GM21515 (cell line): ENCODE measurements at regions not wholly inside any gene's neighbourhood (a gene's known extent, or its start where the extent isn't known, plus 50 kb on each side); places are given as distances from the start of the nearest gene placed in this dataset.
"Not testable (repeated sequence)": the region's sequence is repeated elsewhere in the genome, so short reads cannot be mapped to it uniquely, and the experiment has no call there.

ENCODE experiments used
- ATAC-seq: cut with Tn5 transposase; IDR thresholded peaks from one replicate; pipeline ENCODE4 v1.9.1; 2021; ENCODE audit not compliant: unreplicated experiment

GRCh38 chr11:16542353-16542752 is 186.0 kb upstream of the SOX6 start:
- no peak for ATAC-seq

DNA sequence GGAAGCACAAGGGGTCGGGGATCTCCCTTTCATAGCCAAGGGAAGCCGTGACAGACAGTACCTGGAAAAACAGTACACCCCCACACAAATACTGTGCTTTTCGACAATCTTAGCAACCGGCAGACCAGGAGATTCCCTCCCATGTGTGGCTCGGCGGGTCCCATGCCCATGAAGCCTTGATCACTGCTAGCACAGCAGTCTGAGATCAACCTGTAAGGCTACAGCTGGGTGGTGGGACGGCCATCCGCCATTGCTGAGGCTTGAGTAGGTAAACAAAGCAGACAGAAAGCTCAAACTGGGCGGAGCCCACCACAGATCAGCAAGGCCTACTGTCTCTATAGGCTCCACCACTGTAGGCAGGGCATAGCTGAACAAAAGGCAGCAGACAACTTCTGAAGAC is 180.2 kb upstream of the SOX6 start:
- no peak for ATAC-seq

GRCh38 chr11:16528639-16529038 is 172.3 kb upstream of the SOX6 start:
- ATAC-seq, result no peak

DNA sequence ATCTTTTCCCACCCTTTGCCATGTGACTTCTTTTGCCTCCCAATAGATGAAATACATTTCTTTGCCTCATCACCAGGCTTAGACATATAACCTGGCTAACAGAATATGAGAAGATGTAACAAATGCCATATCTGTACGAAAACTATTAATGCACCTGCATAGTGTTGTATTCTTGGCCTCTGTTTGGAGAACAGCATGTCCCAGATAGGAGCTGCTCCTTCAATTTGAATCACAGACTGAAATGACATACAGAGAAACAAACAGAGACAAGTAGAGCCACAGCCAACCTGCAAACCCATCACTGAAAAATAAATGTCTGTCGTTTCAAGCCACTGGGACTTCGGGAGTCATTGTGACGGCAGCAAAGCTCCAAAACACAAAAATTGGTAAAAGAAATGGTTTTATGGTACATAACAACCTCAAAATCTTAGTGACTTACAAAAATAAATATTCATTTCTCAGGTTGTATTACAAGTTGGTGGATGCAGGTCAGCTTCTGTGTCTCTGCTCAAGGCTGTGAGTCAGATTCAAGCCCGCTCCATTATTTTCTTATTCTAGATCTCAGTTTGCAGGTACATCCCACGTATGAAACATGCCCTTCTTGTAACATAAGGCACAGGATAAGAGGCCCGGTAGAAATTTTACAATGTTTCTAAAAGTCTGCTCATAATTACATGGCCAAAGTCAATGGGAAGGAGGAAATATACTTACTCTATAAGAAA is 171.3 kb upstream of the SOX6 start:
- no peak for ATAC-seq

GRCh38 chr11:16526947-16527346 is 170.6 kb upstream of the SOX6 start:
- ATAC-seq, result no peak

DNA sequence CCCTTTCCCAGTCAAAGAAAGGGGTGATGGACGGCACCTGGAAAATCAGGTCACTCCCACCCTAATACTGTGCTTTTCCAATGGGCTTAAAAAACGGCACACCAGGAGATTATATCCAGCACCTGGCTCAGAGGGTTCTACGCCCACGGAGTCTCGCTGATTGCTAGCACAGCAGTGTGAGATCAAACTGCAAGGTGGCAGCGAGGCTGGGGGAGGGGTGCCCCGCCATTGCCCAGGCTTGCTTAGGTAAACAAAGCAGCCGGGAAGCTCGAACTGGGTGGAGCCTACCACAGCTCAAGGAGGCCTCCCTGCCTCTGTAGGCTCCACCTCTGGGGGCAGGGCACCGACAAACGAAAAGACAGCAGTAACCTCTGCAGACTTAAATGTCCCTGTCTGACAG is 164.4 kb upstream of the SOX6 start:
- ATAC-seq, result not testable (repeated sequence)

DNA sequence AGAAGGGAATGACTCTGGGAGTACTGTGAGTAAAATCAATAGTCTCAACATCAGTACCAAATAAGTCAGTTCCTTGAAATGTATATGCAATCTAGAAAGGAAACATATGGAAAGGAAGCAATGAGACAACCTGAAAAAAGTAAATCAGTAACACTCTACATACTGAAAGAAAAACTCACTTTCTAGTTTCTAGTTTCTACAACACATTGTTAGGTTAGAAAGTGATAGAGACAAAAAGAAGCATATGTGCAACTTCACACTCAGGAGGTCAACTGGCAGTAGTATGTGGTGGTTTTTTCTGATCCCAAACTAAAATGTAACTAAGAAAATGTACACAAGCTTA is 156.5 kb upstream of the SOX6 start:
- ATAC-seq, result peak; percentile 90

GRCh38 chr11:16512198-16512898 is 156.0 kb upstream of the SOX6 start:
- no peak for ATAC-seq

DNA sequence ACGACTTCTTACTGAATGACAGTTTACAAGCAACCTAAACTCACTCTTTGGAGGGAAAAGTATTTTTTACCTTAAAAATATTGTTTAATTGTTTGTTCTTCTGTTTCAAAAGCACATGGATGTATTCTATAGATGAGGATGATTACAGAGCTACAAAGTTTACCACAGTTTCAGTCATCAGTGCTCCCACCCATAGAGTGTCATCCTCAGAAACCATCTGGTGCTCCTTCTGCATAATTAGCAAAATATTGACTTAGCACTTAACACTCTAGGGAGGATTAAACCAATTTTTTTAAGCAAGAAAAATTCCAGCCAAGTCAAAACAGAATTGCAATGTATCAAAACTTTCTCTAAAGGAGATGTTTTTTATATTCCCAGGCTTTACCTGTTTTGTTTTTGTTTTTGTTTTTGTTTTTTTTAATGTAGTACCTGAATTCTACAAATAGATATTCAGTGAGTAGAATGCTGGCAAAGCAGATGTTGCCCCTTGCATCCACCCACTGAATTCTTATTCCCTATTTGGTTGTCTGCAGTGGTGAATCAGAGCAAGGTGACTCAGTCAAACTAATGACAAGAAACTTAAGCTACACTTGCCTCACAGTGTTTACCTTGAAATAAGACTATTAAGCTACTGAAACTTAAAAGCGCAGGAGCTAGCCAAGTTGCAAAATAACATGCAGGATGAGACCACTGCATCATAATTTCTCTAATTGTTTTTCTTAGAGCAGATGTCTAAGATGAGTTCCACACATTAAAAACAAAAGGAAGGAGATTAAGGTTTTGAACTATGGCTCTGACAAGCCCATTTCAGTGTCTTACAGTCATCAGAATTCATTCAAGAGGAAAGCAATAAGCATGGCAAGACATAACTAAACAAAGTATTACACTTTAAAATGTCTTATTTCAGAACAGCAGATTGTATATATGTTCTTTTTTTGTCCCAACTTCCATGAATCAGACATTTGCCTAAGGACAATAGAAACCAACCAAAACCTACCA is 155.1 kb upstream of the SOX6 start:
- no peak for ATAC-seq

DNA sequence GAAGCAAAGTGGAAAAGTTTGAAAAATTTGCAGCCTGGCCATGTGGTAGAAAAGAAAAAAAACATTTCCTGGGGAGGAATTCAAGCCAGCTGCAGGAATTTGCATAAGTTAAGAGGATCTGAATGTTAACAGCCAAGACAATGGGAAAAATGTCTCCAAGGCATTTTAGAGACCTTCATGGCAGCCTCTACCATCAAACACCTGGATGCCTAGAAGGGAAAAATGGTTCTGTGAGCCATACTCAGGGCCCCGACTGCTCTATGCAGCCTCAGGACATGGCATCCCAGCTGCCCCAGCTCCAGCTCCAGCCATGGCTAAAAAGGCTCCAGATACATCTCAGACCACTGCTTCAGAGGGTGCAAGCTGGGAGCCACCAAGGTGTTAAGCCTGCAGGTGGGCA is 149.1 kb upstream of the SOX6 start:
- no peak for ATAC-seq

- not testable (repeated sequence) for ATAC-seq
Measured at GRCh38 chr11:16503891-16504290, 147.5 kb upstream of the SOX6 start.

DNA sequence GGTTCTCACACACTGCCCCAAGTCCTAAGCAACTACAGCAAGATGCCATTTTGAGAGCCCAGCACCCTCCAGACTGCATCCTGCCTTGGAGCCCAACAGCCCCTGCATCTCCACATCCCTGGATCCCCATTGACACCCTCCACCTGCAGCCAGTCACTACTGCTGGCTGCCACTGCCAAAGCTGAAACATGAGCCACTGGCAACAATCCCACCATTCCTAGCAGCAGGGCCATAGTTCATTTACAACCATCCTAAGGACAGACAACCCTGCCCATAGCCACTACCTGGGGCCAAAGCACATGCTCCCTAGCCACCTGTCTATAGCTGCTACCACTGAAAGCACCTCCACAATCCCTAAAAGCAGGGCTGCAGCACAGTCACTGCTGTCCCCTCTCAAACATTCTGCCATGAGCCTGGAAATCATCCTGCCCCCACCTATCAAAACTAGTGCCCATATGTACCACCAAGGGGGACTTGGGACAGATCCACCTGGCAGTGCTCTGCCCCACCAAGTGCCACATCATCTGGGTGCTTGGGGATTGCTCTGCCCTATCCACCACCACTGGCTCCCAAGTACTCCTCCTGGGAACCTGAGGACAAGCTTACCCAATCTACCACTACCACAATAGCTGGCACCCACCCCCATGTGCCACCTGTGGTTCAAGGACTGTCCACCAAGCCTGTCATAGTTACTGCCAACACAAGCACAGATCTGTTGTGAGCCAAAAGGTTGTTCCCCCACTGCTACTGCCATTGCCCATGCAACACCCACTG is 138.8 kb upstream of the SOX6 start:
- ATAC-seq, result no peak

DNA sequence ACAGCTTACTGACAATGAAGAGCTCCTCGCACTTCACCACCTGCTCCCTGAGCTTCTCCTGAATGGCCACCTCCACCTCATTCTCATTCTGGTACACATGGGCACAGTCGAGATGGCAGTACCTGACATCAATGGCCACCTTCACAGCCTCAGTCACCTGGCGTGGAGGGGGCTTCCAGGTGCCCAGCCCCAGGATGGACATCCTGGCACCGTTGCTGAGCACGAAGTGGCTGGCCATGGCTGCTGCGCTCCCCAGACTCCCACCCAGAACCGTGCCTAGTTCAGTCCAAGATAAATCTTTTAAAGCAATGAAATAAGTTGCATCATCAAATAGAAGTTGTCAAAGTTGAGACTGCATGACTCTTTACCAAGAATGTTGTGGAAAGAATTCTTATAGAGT is 128.1 kb upstream of the SOX6 start:
- ATAC-seq, result no peak

GRCh38 chr11:16474659-16475058 is 118.3 kb upstream of the SOX6 start:
- no peak for ATAC-seq

DNA sequence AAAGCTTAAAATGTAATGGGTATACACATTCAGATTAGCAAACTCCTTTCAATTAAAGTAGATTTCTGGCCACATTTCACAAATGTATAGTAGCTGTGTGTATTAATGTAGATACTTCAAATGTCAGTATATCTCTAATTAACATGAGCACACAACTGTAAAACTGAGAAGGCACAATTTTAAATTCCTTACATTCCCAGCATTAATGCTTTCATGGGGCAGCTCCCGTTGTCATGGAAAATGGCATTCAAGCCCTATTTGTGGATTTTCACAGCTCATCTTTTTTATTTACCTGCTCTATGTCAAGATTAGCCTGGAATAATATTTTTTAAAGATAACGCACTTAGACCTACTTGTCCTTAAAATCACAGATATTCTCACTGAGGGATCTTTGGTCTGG is 113.6 kb upstream of the SOX6 start:
- no peak for ATAC-seq

GRCh38 chr11:16468735-16469453 is 112.5 kb upstream of the SOX6 start:
- no peak for ATAC-seq

- no peak for ATAC-seq
Measured at GRCh38 chr11:16460508-16460907, 104.2 kb upstream of the SOX6 start.

- no peak for ATAC-seq
Measured at GRCh38 chr11:16456366-16456765, 100.0 kb upstream of the SOX6 start.

DNA sequence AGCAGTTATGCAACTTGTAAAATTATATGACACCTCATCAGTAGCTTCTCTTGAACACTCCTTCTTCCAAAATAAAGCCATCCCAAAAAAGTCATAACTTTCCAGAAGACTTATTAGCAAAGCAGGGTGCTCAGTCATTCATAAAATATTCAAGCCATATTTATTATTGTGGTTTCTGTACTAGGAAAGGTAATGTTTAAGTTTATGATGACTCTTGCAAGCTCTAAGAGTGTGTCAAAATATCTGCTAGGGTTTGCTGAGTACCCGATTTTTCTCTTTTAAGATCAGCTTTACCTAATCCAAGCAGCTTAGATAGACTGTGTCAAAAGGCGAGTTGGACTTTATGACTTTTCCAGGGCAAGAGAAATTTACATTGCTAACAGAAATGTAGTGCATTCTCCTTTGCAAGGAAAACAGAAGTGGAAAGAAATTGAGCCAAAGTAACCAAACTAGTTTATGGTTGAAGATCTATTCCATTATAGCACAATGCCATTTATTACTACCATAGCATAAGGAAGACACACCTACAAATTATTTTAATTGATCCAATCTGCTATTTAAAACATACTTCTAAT is 98.0 kb upstream of the SOX6 start:
- no peak for ATAC-seq
